Peyer's patch (tissue), 4 donors: ENCODE measurements at regions not wholly inside any gene's neighbourhood (a gene's known extent, or its start where the extent isn't known, plus 50 kb on each side); places are given as distances from the start of the nearest gene placed in this dataset.

Experiments
- DNase-seq, 3 donors: peaks; one replicate each; pipeline ENCODE4 v3.0.0-alpha.2; 2017 to 2019
- H3K27ac ChIP-seq, 4 donors: fragments of 200-600 bp; sonication (generic); one replicate each; pipeline ENCODE4 v1.5.1; 2016 to 2019
- H3K27me3 ChIP-seq, 2 donors: fragments of 200-600 bp; sonication (generic); one replicate each; pipeline ENCODE4 v1.5.1; 2019
- H3K36me3 ChIP-seq, 3 donors: fragments of 200-600 bp; sonication (generic); one replicate each; pipeline ENCODE4 v1.5.1; 2016 to 2019
- H3K4me1 ChIP-seq, 4 donors: fragments of 200-600 bp; sonication (generic); one replicate each; pipeline ENCODE4 v1.5.1; 2016 to 2019
- H3K4me3 ChIP-seq, 4 donors: fragments of 200-600 bp; sonication (generic); 1 replicate in 3 of 4; 2 replicates in 1 of 4; pipeline ENCODE4 v1.5.1; 2016 to 2019; ENCODE audit warnings: mild to moderate bottlenecking in 1 of 4
- H3K9me3 ChIP-seq, 4 donors: fragments of 200-600 bp; sonication (generic); one replicate each; pipeline ENCODE4 v1.5.1; 2016 to 2019; ENCODE audit warnings: mild to moderate bottlenecking in 1 of 4
- POLR2A ChIP-seq, 2 donors: fragments of 450-650 bp; IDR thresholded peaks; one replicate each; pipeline ENCODE4 v1.5.1; 2017; ENCODE audit warnings: antibody characterized with exemption in 2 of 2, mild to moderate bottlenecking in 2 of 2, moderate library complexity in 2 of 2
- TF ChIP-seq, protein P1 (sequence below), 6 experiments: fragments of 450-650 bp in 4 of 6; fragments of 200-600 bp in 2 of 6; sonication (generic) in 1 of 6; IDR thresholded peaks; one replicate each; pipeline ENCODE4 v1.5.1; 2017 to 2019; ENCODE audit warnings: antibody characterized with exemption in 6 of 6, mild to moderate bottlenecking in 3 of 6, moderate library complexity in 1 of 6

DNA sequence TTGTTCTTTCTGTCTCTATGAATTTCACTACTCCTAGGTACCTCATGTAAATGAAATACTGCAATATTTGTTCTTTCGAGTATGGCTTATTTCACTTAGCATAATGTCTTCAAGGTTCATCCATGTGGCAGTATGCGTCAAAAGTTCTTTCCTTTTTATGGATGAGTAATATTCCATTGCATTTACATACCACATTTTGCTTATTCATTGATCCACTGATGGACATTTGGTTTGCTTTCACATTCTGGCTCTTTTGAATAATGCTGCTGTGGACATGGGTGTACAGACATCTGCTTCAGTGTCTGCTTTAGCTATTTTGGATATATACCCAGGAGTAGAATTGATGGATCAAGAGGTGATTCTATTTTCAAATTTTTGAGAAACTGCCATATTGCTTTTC is 144.2 kb upstream of the PAPPA start:
- H3K27me3 ChIP-seq: no peaks in the 10 kb centered on the region

DNA sequence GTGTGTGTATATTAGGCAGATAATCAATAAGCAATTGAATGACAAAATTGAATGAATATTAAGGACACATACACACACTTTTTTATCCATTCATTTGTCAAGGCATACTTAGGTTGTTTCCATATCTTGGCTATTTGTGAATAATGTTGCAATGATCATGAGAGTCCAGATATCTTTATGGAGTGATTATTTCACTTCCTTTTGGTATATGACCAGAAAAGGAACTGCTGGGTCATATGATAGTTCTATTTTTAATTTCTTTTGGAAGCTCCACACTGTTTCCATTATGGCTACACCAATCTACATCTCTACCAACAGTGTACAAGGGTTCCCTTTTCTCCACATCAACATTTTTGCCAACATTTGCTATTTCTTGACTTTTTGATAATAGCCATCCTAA is 137.7 kb upstream of the PAPPA start:
- Histone ChIP-seq H3K9me3 (no peaks in the 10 kb centered on the region), H3K4me1 (no peaks in the 10 kb centered on the region), H3K27ac (no peak overlapping the region), H3K36me3 (no peaks in the 10 kb centered on the region), H3K4me3 (no peak overlapping the region), H3K27me3 (no peaks in the 10 kb centered on the region)
- TF ChIP-seq POLR2A (IDR thresholded peaks at IDR 0.05): no peak
- TF ChIP-seq, protein P1, sequence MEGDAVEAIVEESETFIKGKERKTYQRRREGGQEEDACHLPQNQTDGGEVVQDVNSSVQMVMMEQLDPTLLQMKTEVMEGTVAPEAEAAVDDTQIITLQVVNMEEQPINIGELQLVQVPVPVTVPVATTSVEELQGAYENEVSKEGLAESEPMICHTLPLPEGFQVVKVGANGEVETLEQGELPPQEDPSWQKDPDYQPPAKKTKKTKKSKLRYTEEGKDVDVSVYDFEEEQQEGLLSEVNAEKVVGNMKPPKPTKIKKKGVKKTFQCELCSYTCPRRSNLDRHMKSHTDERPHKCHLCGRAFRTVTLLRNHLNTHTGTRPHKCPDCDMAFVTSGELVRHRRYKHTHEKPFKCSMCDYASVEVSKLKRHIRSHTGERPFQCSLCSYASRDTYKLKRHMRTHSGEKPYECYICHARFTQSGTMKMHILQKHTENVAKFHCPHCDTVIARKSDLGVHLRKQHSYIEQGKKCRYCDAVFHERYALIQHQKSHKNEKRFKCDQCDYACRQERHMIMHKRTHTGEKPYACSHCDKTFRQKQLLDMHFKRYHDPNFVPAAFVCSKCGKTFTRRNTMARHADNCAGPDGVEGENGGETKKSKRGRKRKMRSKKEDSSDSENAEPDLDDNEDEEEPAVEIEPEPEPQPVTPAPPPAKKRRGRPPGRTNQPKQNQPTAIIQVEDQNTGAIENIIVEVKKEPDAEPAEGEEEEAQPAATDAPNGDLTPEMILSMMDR (IDR thresholded peaks at IDR 0.05): no peak
- DNase-seq: no peak

More for the DNA sequence above, 144.2 kb upstream of the PAPPA start:
- DNase-seq: no peak
- H3K27ac ChIP-seq: no peak overlapping the region
- H3K4me3 ChIP-seq: no peak overlapping the region
- TF ChIP-seq, protein P1 (IDR thresholded peaks at IDR 0.05): no peak
- TF ChIP-seq POLR2A (IDR thresholded peaks at IDR 0.05): no peak
- H3K4me1 ChIP-seq: no peaks in the 10 kb centered on the region
- H3K36me3 ChIP-seq: no peaks in the 10 kb centered on the region
- no peaks in the 10 kb centered on the region for H3K9me3 ChIP-seq

DNA sequence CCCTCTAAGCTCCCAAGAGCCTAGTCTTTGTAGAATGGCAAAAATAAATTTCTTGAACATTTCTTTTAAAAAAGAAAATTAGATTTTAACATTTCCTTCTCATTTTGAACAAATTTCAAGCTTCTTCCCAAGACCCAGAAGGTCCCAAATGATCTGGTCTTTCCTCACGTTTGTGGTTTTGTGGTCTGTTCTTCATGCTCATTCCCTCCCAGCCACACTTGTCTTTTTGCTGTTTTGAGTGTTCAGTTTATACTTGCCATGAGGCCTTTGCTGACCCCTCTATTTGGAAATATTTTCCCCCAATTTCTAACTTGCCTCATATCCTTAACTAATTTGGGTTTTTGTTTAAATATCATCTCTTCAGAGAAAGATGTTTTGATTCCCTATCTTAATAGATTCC is 133.4 kb upstream of the PAPPA start:
- DNase-seq: no peak
- H3K4me3 ChIP-seq: no peak overlapping the region
- H3K27me3 ChIP-seq: no peaks in the 10 kb centered on the region
- H3K27ac ChIP-seq: no peak overlapping the region
- no peaks in the 10 kb centered on the region for H3K4me1 ChIP-seq
- no peaks in the 10 kb centered on the region for H3K36me3 ChIP-seq
- TF ChIP-seq, protein P1 (IDR thresholded peaks at IDR 0.05): no peak
- TF ChIP-seq POLR2A (IDR thresholded peaks at IDR 0.05): no peak
- H3K9me3 ChIP-seq: no peaks in the 10 kb centered on the region

DNA sequence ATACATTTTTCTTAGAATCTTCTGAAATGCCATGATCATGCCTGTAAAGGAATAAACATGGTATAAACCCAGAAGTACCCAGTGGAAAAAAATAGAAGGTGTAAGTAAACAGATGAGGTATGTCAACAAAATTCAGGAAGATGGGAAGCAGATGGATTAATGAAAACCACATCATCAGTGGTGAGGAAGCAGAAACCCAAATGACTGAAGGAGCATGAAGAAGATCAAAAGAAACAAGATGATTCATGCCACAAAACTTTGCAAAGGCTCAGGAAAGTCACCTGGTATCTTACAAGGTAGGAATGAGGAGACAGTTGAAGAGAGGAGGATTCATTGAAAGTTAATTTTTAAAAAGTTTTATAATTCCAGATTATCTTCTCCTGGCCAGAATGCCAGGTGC is 132.8 kb upstream of the PAPPA start:
- no peaks in the 10 kb centered on the region for H3K9me3 ChIP-seq
- DNase-seq: no peak
- H3K4me3 ChIP-seq: no peak overlapping the region
- no peaks in the 10 kb centered on the region for H3K27me3 ChIP-seq
- H3K36me3 ChIP-seq: no peaks in the 10 kb centered on the region
- H3K4me1 ChIP-seq: no peaks in the 10 kb centered on the region
- H3K27ac ChIP-seq: no peak overlapping the region
- TF ChIP-seq, protein P1 (IDR thresholded peaks at IDR 0.05): no peak
- no peak for TF ChIP-seq POLR2A (IDR thresholded peaks at IDR 0.05)

DNA sequence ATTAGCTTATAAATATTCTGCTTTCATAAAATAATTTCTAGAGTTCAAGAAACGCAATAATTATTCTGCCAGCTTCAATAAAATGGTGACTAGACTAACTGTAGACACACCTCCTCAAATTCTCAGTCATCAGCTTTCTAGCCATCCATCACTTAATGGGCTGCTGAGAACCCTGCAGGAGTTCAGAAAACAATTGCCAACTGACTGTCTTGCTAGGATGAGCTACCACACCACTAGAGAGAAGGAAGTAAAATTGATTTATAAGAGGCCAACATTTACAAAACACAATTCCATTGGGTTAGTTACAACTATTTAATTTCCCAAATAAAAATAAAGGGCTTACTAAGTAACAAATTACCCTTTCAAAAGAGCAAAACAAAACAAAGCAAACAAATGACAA is 126.5 kb upstream of the PAPPA start:
- Histone ChIP-seq H3K27ac (no peak overlapping the region), H3K36me3 (no peaks in the 10 kb centered on the region), H3K4me3 (no peak overlapping the region), H3K9me3 (no peaks in the 10 kb centered on the region), H3K4me1 (no peaks in the 10 kb centered on the region), H3K27me3 (no peaks in the 10 kb centered on the region)
- TF ChIP-seq, protein P1 (IDR thresholded peaks at IDR 0.05): no peak
- TF ChIP-seq POLR2A (IDR thresholded peaks at IDR 0.05): no peak
- DNase-seq: no peak

DNA sequence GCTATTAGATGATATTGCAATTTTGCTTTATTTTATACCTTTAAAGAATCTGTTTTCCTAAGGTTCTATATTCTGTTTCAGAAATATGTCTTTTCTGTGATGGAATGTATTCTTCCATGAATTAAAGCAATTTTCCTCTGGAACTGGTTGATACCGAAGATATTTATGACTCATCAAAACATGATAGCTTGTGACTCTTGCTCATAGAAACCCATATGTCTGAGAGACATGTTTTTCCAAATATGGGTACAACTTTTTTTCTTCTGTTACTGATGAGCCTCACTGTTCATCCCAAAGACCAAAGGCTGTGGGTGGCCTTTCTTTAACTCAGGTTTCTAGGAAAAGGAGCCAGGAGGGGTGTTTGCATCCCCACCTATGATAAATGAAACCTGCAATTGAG is 126.1 kb upstream of the PAPPA start:
- TF ChIP-seq, protein P1 (IDR thresholded peaks at IDR 0.05): no peak
- TF ChIP-seq POLR2A (IDR thresholded peaks at IDR 0.05): no peak
- H3K27ac ChIP-seq: no peak overlapping the region
- no peaks in the 10 kb centered on the region for H3K9me3 ChIP-seq
- no peaks in the 10 kb centered on the region for H3K4me1 ChIP-seq
- no peak overlapping the region for H3K4me3 ChIP-seq
- no peaks in the 10 kb centered on the region for H3K36me3 ChIP-seq
- H3K27me3 ChIP-seq: no peaks in the 10 kb centered on the region
- DNase-seq: no peak
